H1 (cell line): ENCODE measurements at regions not wholly inside any gene's neighbourhood (a gene's known extent, or its start where the extent isn't known, plus 50 kb on each side); places are given as distances from the start of the nearest gene placed in this dataset.

Source experiments
- CTCF ChIA-PET: fragments of 300-600 bp; sonication (Branson Sonifier 250); formaldehyde crosslinking; loops from one replicate; lab custom pipeline; 2021; ENCODE audit not compliant: partially characterized antibody; lab: Charles Lee
- POLR2A ChIA-PET: fragments of 300-600 bp; sonication (Branson Sonifier 250); formaldehyde crosslinking; loops from one replicate; lab custom pipeline; 2021; ENCODE audit warnings: inconsistent platforms; ENCODE audit not compliant: partially characterized antibody; lab: Charles Lee
- DNase-seq, 2 experiments: peaks; one replicate each; pipeline versions ENCODE4 v3.0.0 to v3.0.0-alpha.2; 2010 to 2022; ENCODE audit warnings: low spot score in 2 of 2, low read depth in 1 of 2, mixed read lengths in 1 of 2
- FAIRE-seq: peaks from 2 replicates; lab custom pipeline; 2011; peaks lifted over from hg19 to GRCh38; lab: Jason Lieb, UNC
- H2AFZ ChIP-seq: 2 replicates; pipeline ENCODE4 v1.8.1; 2012; ENCODE audit warnings: low read length, inconsistent platforms
- H2AK5ac ChIP-seq: 2 replicates; pipeline ENCODE4 v1.6.1; 2013; ENCODE audit warnings: low read depth, low read length
- H2BK120ac ChIP-seq: replicated peaks from 2 replicates; pipeline ENCODE3; 2013; ENCODE audit warnings: low read depth, low read length, inconsistent platforms
- H2BK12ac ChIP-seq: 2 replicates; pipeline ENCODE4 v1.6.1; 2013; ENCODE audit warnings: low read depth, low read length
- H2BK15ac ChIP-seq: 2 replicates; pipeline ENCODE4 v1.6.1; 2013; ENCODE audit warnings: low read length
- H2BK20ac ChIP-seq: 2 replicates; pipeline ENCODE4 v1.6.1; 2013; ENCODE audit warnings: low read length
- H2BK5ac ChIP-seq: 2 replicates; pipeline ENCODE4 v1.6.1; 2013; ENCODE audit warnings: low read depth, low read length
- H3K14ac ChIP-seq: 2 replicates; pipeline ENCODE4 v1.6.1; 2013; ENCODE audit warnings: inconsistent platforms; ENCODE audit not compliant: insufficient read length
- H3K18ac ChIP-seq: 2 replicates; pipeline ENCODE4 v1.6.1; 2013; ENCODE audit warnings: low read length; ENCODE audit errors: extremely low read depth
- H3K23ac ChIP-seq: 2 replicates; pipeline ENCODE4 v1.6.1; 2013; ENCODE audit warnings: inconsistent platforms; ENCODE audit not compliant: insufficient read length
- H3K23me2 ChIP-seq: 2 replicates; pipeline ENCODE4 v1.6.1; 2013; ENCODE audit warnings: low read depth, low read length
- H3K27ac ChIP-seq: 2 replicates; pipeline ENCODE4 v1.6.1; 2011; ENCODE audit warnings: low read depth, low read length, inconsistent platforms
- H3K27me3 ChIP-seq, 4 experiments: replicated peaks in 1 of 4; 1 replicate in 1 of 4; 2 replicates in 3 of 4; pipeline versions ENCODE4 v1.6.1 to v1.8.1; 2011 to 2013; ENCODE audit warnings: low read length in 3 of 4, mild to moderate bottlenecking in 3 of 4, inconsistent platforms in 2 of 4, mixed read lengths in 2 of 4, moderate library complexity in 1 of 4; ENCODE audit not compliant: control insufficient read depth in 3 of 4, insufficient read depth in 3 of 4; ENCODE audit errors: extremely low read depth in 1 of 4
- H3K36me3 ChIP-seq, 4 experiments: 2 replicates each; pipeline versions ENCODE4 v1.6.1 to v1.8.1; 2011 to 2013; ENCODE audit warnings: mild to moderate bottlenecking in 4 of 4, low read length in 3 of 4, moderate library complexity in 2 of 4, control low read depth in 1 of 4, inconsistent platforms in 1 of 4; ENCODE audit not compliant: insufficient read depth in 4 of 4, control insufficient read depth in 2 of 4
- H3K4ac ChIP-seq: replicated peaks from 2 replicates; pipeline ENCODE3; 2013; ENCODE audit warnings: low read length, low read depth, mixed read lengths, inconsistent platforms; ENCODE audit not compliant: insufficient read length
- H3K4me1 ChIP-seq, 4 experiments: replicated peaks in 1 of 4; 1 replicate in 1 of 4; 2 replicates in 3 of 4; pipeline versions ENCODE4 v1.6.1 to v1.8.1; 2011 to 2013; ENCODE audit warnings: low read length in 3 of 4, inconsistent platforms in 2 of 4, mixed read lengths in 1 of 4; ENCODE audit not compliant: insufficient read depth in 4 of 4, control insufficient read depth in 3 of 4
- H3K4me2 ChIP-seq, 2 experiments: 2 replicates each; pipeline versions ENCODE4 v1.6.1 to v1.8.1; 2011 to 2013; ENCODE audit warnings: low read depth in 2 of 2, low read length in 2 of 2, control low read depth in 1 of 2, inconsistent platforms in 1 of 2, mild to moderate bottlenecking in 1 of 2; ENCODE audit not compliant: insufficient read depth in 1 of 2
- H3K4me3 ChIP-seq, 4 experiments: fragments of 200-600, 300-600 bp in 1 of 4; sonication (generic), shearing (Covaris generic), sonication (Bioruptor Twin) in 1 of 4; 2 replicates each; pipeline versions ENCODE4 v1.5.1 to v1.8.1; 2011 to 2016; ENCODE audit warnings: low read length in 4 of 4, low read depth in 3 of 4, control low read depth in 2 of 4, inconsistent platforms in 2 of 4, mild to moderate bottlenecking in 2 of 4, mixed read lengths in 1 of 4, moderate library complexity in 1 of 4; ENCODE audit not compliant: insufficient read depth in 2 of 4; ENCODE audit errors: extremely low read depth in 1 of 4
- H3K56ac ChIP-seq: replicated peaks from 2 replicates; pipeline ENCODE3; 2013; ENCODE audit warnings: low read depth, mild to moderate bottlenecking, mixed read lengths, low read length, inconsistent platforms; ENCODE audit not compliant: insufficient read length
- H3K79me1 ChIP-seq: 2 replicates; pipeline ENCODE4 v1.6.1; 2013; ENCODE audit warnings: low read depth, low read length, control low read depth
- H3K79me2 ChIP-seq, 2 experiments: 2 replicates each; pipeline versions ENCODE4 v1.6.1 to v1.8.1; 2012 to 2013; ENCODE audit warnings: low read length in 2 of 2, mild to moderate bottlenecking in 2 of 2, inconsistent platforms in 1 of 2; ENCODE audit not compliant: insufficient read depth in 2 of 2, control insufficient read depth in 1 of 2
- H3K9ac ChIP-seq, 4 experiments: replicated peaks in 1 of 4; 1 replicate in 1 of 4; 2 replicates in 3 of 4; pipeline versions ENCODE4 v1.6.1 to v1.8.1; 2011 to 2013; ENCODE audit warnings: low read depth in 3 of 4, low read length in 3 of 4, control low read depth in 2 of 4, mild to moderate bottlenecking in 2 of 4, moderate library complexity in 2 of 4, inconsistent platforms in 1 of 4; ENCODE audit errors: extremely low read depth in 1 of 4
- H3K9me3 ChIP-seq, 2 experiments: 2 replicates each; pipeline versions ENCODE4 v1.6.1 to v1.8.1; 2012 to 2013; ENCODE audit warnings: mild to moderate bottlenecking in 2 of 2, moderate library complexity in 2 of 2, control low read depth in 1 of 2, inconsistent platforms in 1 of 2, low read depth in 1 of 2, low read length in 1 of 2, mixed read lengths in 1 of 2; ENCODE audit not compliant: insufficient read depth in 2 of 2
- H4K20me1 ChIP-seq, 2 experiments: replicated peaks in 1 of 2; 2 replicates each; pipeline versions ENCODE3 to v1.8.1; 2011 to 2013; ENCODE audit warnings: inconsistent platforms in 2 of 2, low read length in 2 of 2, mild to moderate bottlenecking in 1 of 2; ENCODE audit not compliant: insufficient read depth in 2 of 2, control insufficient read depth in 1 of 2
- H4K5ac ChIP-seq: 2 replicates; pipeline ENCODE4 v1.6.1; 2013; ENCODE audit warnings: low read length, low read depth, mixed read lengths, inconsistent platforms; ENCODE audit not compliant: insufficient read length
- H4K8ac ChIP-seq: 2 replicates; pipeline ENCODE4 v1.8.0; 2013; ENCODE audit warnings: mild to moderate bottlenecking, moderate library complexity, low read length, inconsistent platforms; ENCODE audit not compliant: insufficient read depth; ENCODE audit errors: extremely low read depth
- H4K91ac ChIP-seq: replicated peaks from 2 replicates; pipeline ENCODE3; 2013; ENCODE audit warnings: low read length, mixed read lengths, inconsistent platforms; ENCODE audit not compliant: insufficient read length
- BCL11A ChIP-seq, 2 experiments: IDR thresholded peaks; one replicate each; pipeline ENCODE4 v1.6.1; 2011; ENCODE audit warnings: low read depth in 2 of 2, low read length in 2 of 2, mild to moderate bottlenecking in 2 of 2
- CREB1 ChIP-seq: IDR thresholded peaks from 2 replicates; pipeline ENCODE4 v1.6.1; 2012; ENCODE audit warnings: inconsistent platforms
- EP300 ChIP-seq, 2 experiments: IDR thresholded peaks; 1 replicate in 1 of 2; 2 replicates in 1 of 2; pipeline ENCODE4 v1.6.1; 2011 to 2012; ENCODE audit warnings: low read depth in 2 of 2, low read length in 2 of 2, mild to moderate bottlenecking in 2 of 2, borderline replicate concordance in 1 of 2, inconsistent platforms in 1 of 2, moderate library complexity in 1 of 2
- HDAC6 ChIP-seq: IDR thresholded peaks from one replicate; pipeline ENCODE4 v1.7.1; 2012; ENCODE audit warnings: low read depth, mild to moderate bottlenecking, inconsistent platforms, low read length, moderate library complexity
- JUN ChIP-seq: IDR thresholded peaks from 2 replicates; pipeline ENCODE4 v1.6.1; 2011; ENCODE audit warnings: low read depth, mild to moderate bottlenecking, improper control_type of control experiment, low read length
- SP2 ChIP-seq: IDR thresholded peaks from 2 replicates; pipeline ENCODE4 v1.6.1; 2012; ENCODE audit warnings: mild to moderate bottlenecking, low read length, inconsistent platforms
- SP4 ChIP-seq: IDR thresholded peaks from 2 replicates; pipeline ENCODE4 v1.6.1; 2012; ENCODE audit warnings: low read length, inconsistent platforms

- no peak overlapping the region for H3K4me2 ChIP-seq
- no peak overlapping the region for H3K4me3 ChIP-seq
- no peak overlapping the region for H2BK20ac ChIP-seq
- no peak overlapping the region for H4K8ac ChIP-seq
- no peaks in the 10 kb centered on the region for H3K23me2 ChIP-seq
- H2BK15ac ChIP-seq, result no peak overlapping the region
- H3K4ac ChIP-seq, result no peak overlapping the region
- no peak overlapping the region for H4K91ac ChIP-seq
- no peaks in the 10 kb centered on the region for H3K79me2 ChIP-seq
- no peak overlapping the region for H4K5ac ChIP-seq
- H3K36me3 ChIP-seq, result no peaks in the 10 kb centered on the region
- no peak overlapping the region for H3K23ac ChIP-seq
- H3K27me3 ChIP-seq, result no peaks in the 10 kb centered on the region
- POLR2A ChIA-PET, result no interaction called here
- H3K18ac ChIP-seq, result no peak overlapping the region
- no peak overlapping the region for H3K27ac ChIP-seq
- H2BK5ac ChIP-seq, result no peak overlapping the region
- TF ChIP-seq BCL11A (IDR thresholded peaks at IDR 0.05; ENCODE audit: low read depth in 2 of 2, low read length in 2 of 2), result no peak
- no peak for TF ChIP-seq EP300 (IDR thresholded peaks at IDR 0.05; ENCODE audit: borderline replicate concordance in 1 of 2, low read depth in 2 of 2, low read length in 2 of 2)
- TF ChIP-seq JUN, result no peak
- no peak for TF ChIP-seq HDAC6
- no peak for TF ChIP-seq SP2
- TF ChIP-seq CREB1, result no peak
- no peak for TF ChIP-seq SP4
- CTCF ChIA-PET, result interaction anchor here (1.1 to 1.5 kb wide), 2 partner anchors 16 to 164 kb away, joined by 3 read pairs; no protein-coding TSS in a partner anchor
- DNase-seq (no peak), FAIRE-seq (no peak)
- no peaks in the 10 kb centered on the region for H3K4me1 ChIP-seq
- H3K9me3 ChIP-seq, result no peaks in the 10 kb centered on the region
- H2AK5ac ChIP-seq, result no peak overlapping the region
- no peak overlapping the region for H2BK120ac ChIP-seq
- no peak overlapping the region for H2AFZ ChIP-seq
- no peaks in the 10 kb centered on the region for H4K20me1 ChIP-seq
- no peaks in the 10 kb centered on the region for H3K79me1 ChIP-seq
- H3K9ac ChIP-seq, result no peak overlapping the region
- no peak overlapping the region for H2BK12ac ChIP-seq
- H3K56ac ChIP-seq, result no peak overlapping the region
- H3K14ac ChIP-seq, result no peak overlapping the region
Measured at GRCh38 chr5:128838623-128839022, 126.7 kb upstream of the SLC27A6 start.
